HepG2 (cell line): ENCODE measurements at regions not wholly inside any gene's neighbourhood (a gene's known extent, or its start where the extent isn't known, plus 50 kb on each side); places are given as distances from the start of the nearest gene placed in this dataset.

Source experiments
- RFXANK ChIP-seq: IDR thresholded peaks from 2 replicates; pipeline ENCODE4 v1.6.1; 2016
- SMAD9 ChIP-seq: sonication (generic); formaldehyde crosslinking; IDR thresholded peaks from 2 replicates; pipeline ENCODE4 v1.5.1; 2020; ENCODE audit warnings: mild to moderate bottlenecking, missing genetic modification reagents
- SP140L ChIP-seq: sonication (generic); formaldehyde crosslinking; IDR thresholded peaks from 2 replicates; pipeline ENCODE4 v1.4.0; 2020; ENCODE audit warnings: missing genetic modification reagents, borderline replicate concordance
- ZFP90 ChIP-seq: sonication (generic); formaldehyde crosslinking; IDR thresholded peaks from 2 replicates; pipeline ENCODE4 v1.8.0; 2022; ENCODE audit warnings: missing genetic modification reagents, mild to moderate bottlenecking, inconsistent platforms, borderline replicate concordance
- ZFYVE20 ChIP-seq: sonication (generic); formaldehyde crosslinking; IDR thresholded peaks from 2 replicates; pipeline ENCODE4 v1.8.0; 2023; ENCODE audit warnings: low read depth, mild to moderate bottlenecking, moderate library complexity, missing genetic modification reagents, borderline replicate concordance
- ZNF17 ChIP-seq: sonication (generic); formaldehyde crosslinking; IDR thresholded peaks from 2 replicates; pipeline ENCODE4 v1.5.0; 2020; ENCODE audit warnings: mild to moderate bottlenecking, missing genetic modification reagents
- ZNF333 ChIP-seq: sonication (generic); formaldehyde crosslinking; IDR thresholded peaks from 2 replicates; pipeline ENCODE4 v1.4.0; 2020; ENCODE audit warnings: mild to moderate bottlenecking, missing genetic modification reagents, borderline replicate concordance
- ZNF382 ChIP-seq: sonication (generic); formaldehyde crosslinking; IDR thresholded peaks from 2 replicates; pipeline ENCODE4 v1.5.0; 2020; ENCODE audit warnings: missing genetic modification reagents, mild to moderate bottlenecking, borderline replicate concordance
- ZNF644 ChIP-seq: IDR thresholded peaks from 2 replicates; pipeline ENCODE4 v1.6.1; 2016; ENCODE audit warnings: low read depth
- ZNF660 ChIP-seq: sonication (generic); formaldehyde crosslinking; IDR thresholded peaks from 2 replicates; pipeline ENCODE4 v1.5.1; 2020; ENCODE audit warnings: mild to moderate bottlenecking, low read depth, missing genetic modification reagents, borderline replicate concordance
- ZNF883 ChIP-seq: sonication (generic); formaldehyde crosslinking; IDR thresholded peaks from 2 replicates; pipeline ENCODE4 v1.5.1; 2020; ENCODE audit warnings: mild to moderate bottlenecking, missing genetic modification reagents; ENCODE audit errors: not compliant biosample characterization
- TF ChIP-seq, protein P1 (sequence below): sonication (generic); formaldehyde crosslinking; IDR thresholded peaks from 2 replicates; pipeline ENCODE4 v1.5.1; 2020; ENCODE audit warnings: mild to moderate bottlenecking, missing genetic modification reagents, moderate library complexity
- TF ChIP-seq, protein P2 (sequence below): sonication (generic); formaldehyde crosslinking; IDR thresholded peaks from 2 replicates; pipeline ENCODE4 v1.4.0; 2020; ENCODE audit warnings: missing genetic modification reagents
- TF ChIP-seq, protein P3 (sequence below): sonication (generic); formaldehyde crosslinking; IDR thresholded peaks from 2 replicates; pipeline ENCODE4 v1.8.0; 2022; ENCODE audit warnings: mild to moderate bottlenecking, missing genetic modification reagents, borderline replicate concordance

DNA sequence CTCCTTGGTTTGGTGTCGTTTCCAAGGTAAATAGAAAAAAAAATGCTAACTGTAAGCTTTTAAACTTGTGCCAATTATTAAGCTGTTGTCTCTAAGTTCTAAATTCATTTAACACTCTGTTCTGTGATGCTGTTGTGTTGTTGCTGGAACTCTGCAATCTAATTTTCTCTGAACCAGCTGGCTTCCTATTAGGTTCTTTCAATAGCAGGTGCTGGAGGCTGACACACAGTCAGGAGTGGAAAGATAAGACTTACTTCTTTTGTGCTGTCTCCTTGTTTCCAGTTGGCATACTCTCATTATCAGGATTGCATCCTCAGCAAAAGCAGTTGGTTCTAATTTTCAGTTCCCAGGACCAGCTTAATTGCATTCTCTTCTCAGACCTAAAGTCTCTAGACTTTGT lies 1252.6 kb upstream of the NUDT12 start (continued):
- TF ChIP-seq, protein P1, sequence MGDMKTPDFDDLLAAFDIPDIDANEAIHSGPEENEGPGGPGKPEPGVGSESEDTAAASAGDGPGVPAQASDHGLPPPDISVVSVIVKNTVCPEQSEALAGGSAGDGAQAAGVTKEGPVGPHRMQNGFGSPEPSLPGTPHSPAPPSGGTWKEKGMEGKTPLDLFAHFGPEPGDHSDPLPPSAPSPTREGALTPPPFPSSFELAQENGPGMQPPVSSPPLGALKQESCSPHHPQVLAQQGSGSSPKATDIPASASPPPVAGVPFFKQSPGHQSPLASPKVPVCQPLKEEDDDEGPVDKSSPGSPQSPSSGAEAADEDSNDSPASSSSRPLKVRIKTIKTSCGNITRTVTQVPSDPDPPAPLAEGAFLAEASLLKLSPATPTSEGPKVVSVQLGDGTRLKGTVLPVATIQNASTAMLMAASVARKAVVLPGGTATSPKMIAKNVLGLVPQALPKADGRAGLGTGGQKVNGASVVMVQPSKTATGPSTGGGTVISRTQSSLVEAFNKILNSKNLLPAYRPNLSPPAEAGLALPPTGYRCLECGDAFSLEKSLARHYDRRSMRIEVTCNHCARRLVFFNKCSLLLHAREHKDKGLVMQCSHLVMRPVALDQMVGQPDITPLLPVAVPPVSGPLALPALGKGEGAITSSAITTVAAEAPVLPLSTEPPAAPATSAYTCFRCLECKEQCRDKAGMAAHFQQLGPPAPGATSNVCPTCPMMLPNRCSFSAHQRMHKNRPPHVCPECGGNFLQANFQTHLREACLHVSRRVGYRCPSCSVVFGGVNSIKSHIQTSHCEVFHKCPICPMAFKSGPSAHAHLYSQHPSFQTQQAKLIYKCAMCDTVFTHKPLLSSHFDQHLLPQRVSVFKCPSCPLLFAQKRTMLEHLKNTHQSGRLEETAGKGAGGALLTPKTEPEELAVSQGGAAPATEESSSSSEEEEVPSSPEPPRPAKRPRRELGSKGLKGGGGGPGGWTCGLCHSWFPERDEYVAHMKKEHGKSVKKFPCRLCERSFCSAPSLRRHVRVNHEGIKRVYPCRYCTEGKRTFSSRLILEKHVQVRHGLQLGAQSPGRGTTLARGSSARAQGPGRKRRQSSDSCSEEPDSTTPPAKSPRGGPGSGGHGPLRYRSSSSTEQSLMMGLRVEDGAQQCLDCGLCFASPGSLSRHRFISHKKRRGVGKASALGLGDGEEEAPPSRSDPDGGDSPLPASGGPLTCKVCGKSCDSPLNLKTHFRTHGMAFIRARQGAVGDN (CRISPR knock-in tag) = no peak
- TF ChIP-seq RFXANK (no peak), ZNF883 (CRISPR knock-in tag) (no peak), ZFP90 (CRISPR knock-in tag) (no peak), ZNF17 (CRISPR knock-in tag) (no peak), ZNF660 (CRISPR knock-in tag) (no peak), SMAD9 (no peak), ZNF382 (CRISPR knock-in tag) (no peak), ZFYVE20 (CRISPR knock-in tag) (no peak), SP140L (CRISPR knock-in tag) (no peak), ZNF333 (CRISPR knock-in tag) (no peak), ZNF644 (no peak)
- TF ChIP-seq, protein P2, sequence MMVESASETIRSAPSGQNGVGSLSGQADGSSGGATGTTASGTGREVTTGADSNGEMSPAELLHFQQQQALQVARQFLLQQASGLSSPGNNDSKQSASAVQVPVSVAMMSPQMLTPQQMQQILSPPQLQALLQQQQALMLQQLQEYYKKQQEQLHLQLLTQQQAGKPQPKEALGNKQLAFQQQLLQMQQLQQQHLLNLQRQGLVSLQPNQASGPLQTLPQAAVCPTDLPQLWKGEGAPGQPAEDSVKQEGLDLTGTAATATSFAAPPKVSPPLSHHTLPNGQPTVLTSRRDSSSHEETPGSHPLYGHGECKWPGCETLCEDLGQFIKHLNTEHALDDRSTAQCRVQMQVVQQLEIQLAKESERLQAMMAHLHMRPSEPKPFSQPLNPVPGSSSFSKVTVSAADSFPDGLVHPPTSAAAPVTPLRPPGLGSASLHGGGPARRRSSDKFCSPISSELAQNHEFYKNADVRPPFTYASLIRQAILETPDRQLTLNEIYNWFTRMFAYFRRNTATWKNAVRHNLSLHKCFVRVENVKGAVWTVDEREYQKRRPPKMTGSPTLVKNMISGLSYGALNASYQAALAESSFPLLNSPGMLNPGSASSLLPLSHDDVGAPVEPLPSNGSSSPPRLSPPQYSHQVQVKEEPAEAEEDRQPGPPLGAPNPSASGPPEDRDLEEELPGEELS (CRISPR knock-in tag) = no peak
- TF ChIP-seq, protein P3, sequence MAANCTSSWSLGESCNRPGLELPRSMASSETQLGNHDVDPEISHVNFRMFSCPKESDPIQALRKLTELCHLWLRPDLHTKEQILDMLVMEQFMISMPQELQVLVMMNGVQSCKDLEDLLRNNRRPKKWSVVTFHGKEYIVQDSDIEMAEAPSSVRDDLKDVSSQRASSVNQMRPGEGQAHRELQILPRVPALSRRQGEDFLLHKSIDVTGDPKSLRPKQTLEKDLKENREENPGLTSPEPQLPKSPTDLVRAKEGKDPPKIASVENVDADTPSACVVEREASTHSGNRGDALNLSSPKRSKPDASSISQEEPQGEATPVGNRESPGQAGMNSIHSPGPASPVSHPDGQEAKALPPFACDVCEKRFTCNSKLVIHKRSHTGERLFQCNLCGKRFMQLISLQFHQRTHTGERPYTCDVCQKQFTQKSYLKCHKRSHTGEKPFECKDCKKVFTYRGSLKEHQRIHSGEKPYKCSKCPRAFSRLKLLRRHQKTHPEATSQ (CRISPR knock-in tag) = no peak
